HEK293T (cell line): ENCODE measurements at regions not wholly inside any gene's neighbourhood (a gene's known extent, or its start where the extent isn't known, plus 50 kb on each side); places are given as distances from the start of the nearest gene placed in this dataset.

Experiments
- BHLHE40 ChIP-seq: fragments of 450-650 bp; IDR thresholded peaks from 2 replicates; pipeline ENCODE4 v1.6.1; 2016; ENCODE audit warnings: mild to moderate bottlenecking, moderate library complexity, borderline replicate concordance
- ELF4 ChIP-seq: fragments of 450-650 bp; IDR thresholded peaks from 2 replicates; pipeline ENCODE4 v1.6.1; 2017; ENCODE audit warnings: antibody characterized with exemption
- FOXK2 ChIP-seq: fragments of 450-650 bp; IDR thresholded peaks from 2 replicates; pipeline ENCODE4 v1.6.1; 2016; ENCODE audit warnings: mild to moderate bottlenecking
- FOXM1 ChIP-seq: fragments of 450-650 bp; IDR thresholded peaks from 2 replicates; pipeline ENCODE4 v1.6.1; 2017; ENCODE audit warnings: mild to moderate bottlenecking, borderline replicate concordance
- HDGF ChIP-seq: fragments of 450-650 bp; IDR thresholded peaks from 2 replicates; pipeline ENCODE4 v1.6.1; 2017; ENCODE audit warnings: antibody characterized with exemption, borderline replicate concordance
- L3MBTL2 ChIP-seq: fragments of 450-650 bp; conservative IDR thresholded peaks from 2 replicates; pipeline ENCODE4 v1.6.1; 2016; ENCODE audit warnings: mild to moderate bottlenecking
- SP1 ChIP-seq: fragments of 450-650 bp; IDR thresholded peaks from 2 replicates; pipeline ENCODE4 v1.6.1; 2017
- TARDBP ChIP-seq: fragments of 450-650 bp; IDR thresholded peaks from 2 replicates; pipeline ENCODE4 v1.6.1; 2016
- ZNF384 ChIP-seq: fragments of 450-650 bp; IDR thresholded peaks from 2 replicates; pipeline ENCODE4 v1.6.1; 2016
- TF ChIP-seq, protein P1 (sequence below): fragments of 450-650 bp; IDR thresholded peaks from 2 replicates; pipeline ENCODE4 v1.6.1; 2016

DNA sequence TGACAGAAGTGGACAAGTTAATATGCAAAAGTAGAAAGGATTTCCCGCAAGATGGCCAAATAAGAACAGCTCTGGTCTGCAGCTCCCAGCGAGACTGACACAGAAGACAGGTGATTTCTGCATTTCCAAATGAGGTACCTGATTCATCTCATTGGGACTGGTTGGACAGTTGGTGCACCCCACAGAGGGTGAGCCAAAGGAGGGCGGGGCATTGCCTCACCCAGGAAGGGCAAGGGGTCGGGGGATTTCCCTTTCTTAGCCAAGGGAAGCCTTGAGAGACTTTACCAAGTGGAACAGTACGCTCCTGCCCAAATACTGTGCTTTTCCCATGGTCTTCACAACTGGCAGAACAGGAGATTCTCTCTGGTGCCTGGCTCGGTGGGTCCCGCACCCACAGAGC is 191.3 kb downstream of the ALG10B start:
- TF ChIP-seq BHLHE40 (no peak), SP1 (no peak), FOXK2 (no peak), FOXM1 (no peak), L3MBTL2 (no peak), ZNF384 (no peak), HDGF (no peak), TARDBP (no peak), ELF4 (no peak)
- TF ChIP-seq, protein P1, sequence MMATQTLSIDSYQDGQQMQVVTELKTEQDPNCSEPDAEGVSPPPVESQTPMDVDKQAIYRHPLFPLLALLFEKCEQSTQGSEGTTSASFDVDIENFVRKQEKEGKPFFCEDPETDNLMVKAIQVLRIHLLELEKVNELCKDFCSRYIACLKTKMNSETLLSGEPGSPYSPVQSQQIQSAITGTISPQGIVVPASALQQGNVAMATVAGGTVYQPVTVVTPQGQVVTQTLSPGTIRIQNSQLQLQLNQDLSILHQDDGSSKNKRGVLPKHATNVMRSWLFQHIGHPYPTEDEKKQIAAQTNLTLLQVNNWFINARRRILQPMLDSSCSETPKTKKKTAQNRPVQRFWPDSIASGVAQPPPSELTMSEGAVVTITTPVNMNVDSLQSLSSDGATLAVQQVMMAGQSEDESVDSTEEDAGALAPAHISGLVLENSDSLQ, result no peak
